CD4-positive, alpha-beta T cell (primary cell): ENCODE measurements at regions not wholly inside any gene's neighbourhood (a gene's known extent, or its start where the extent isn't known, plus 50 kb on each side); places are given as distances from the start of the nearest gene placed in this dataset.

Source experiments
- ATAC-seq: fragments of 200-7000 bp; cut with Tn5 transposase; one replicate; pipeline ENCODE4 v1.10.0; 2022; ENCODE audit warnings: mild to moderate bottlenecking; ENCODE audit not compliant: poor library complexity
- CTCF ChIA-PET: fragments of 350-600 bp; sonication (Branson Sonifier 250); formaldehyde crosslinking; loops from one replicate; lab custom pipeline; 2021; ENCODE audit warnings: antibody characterized with exemption, inconsistent platforms; lab: Charles Lee
- POLR2A ChIA-PET: fragments of 350-600 bp; sonication (Branson Sonifier 250); formaldehyde crosslinking; loops from one replicate; lab custom pipeline; 2021; ENCODE audit warnings: antibody characterized with exemption, inconsistent platforms; lab: Charles Lee
- DNase-seq, 14 experiments: peaks; one replicate each; pipeline ENCODE4 v3.0.0-alpha.2; 2013 to 2020; ENCODE audit warnings: mixed read lengths in 2 of 14
- H3K27ac ChIP-seq, 2 donors: one replicate each; pipeline versions ENCODE4 v1.5.1 to v1.7.0; 2013; ENCODE audit warnings: low read length in 2 of 2, low read depth in 1 of 2, mild to moderate bottlenecking in 1 of 2
- H3K27me3 ChIP-seq, 2 experiments: 1 replicate in 1 of 2; 2 replicates in 1 of 2; pipeline versions ENCODE4 v1.6.1 to v1.7.0; 2013; ENCODE audit warnings: low read length in 2 of 2, control low read depth in 1 of 2, mild to moderate bottlenecking in 1 of 2, moderate library complexity in 1 of 2; ENCODE audit not compliant: insufficient read depth in 2 of 2, control insufficient read depth in 1 of 2
- H3K36me3 ChIP-seq: one replicate; pipeline ENCODE4 v1.6.1; 2013; ENCODE audit warnings: low read length, control low read depth; ENCODE audit not compliant: insufficient read depth
- H3K4me1 ChIP-seq: one replicate; pipeline ENCODE4 v1.6.1; 2013; ENCODE audit warnings: low read length, control low read depth; ENCODE audit not compliant: insufficient read depth
- H3K4me3 ChIP-seq: one replicate; pipeline ENCODE4 v1.5.1; 2013; ENCODE audit warnings: mild to moderate bottlenecking, low read length, moderate library complexity
- H3K9me3 ChIP-seq, 2 experiments: 1 replicate in 1 of 2; 2 replicates in 1 of 2; pipeline versions ENCODE4 v1.6.1 to v1.7.0; 2013; ENCODE audit warnings: low read length in 2 of 2, mild to moderate bottlenecking in 2 of 2, control low read depth in 1 of 2, moderate library complexity in 1 of 2; ENCODE audit not compliant: control insufficient read depth in 1 of 2, insufficient read depth in 1 of 2
- H3K27ac Mint-ChIP-seq: one replicate; pipeline ENCODE4 v1.8.0; 2020; ENCODE audit warnings: mixed read lengths
- H3K27me3 Mint-ChIP-seq: one replicate; pipeline ENCODE4 v1.8.0; 2021; ENCODE audit warnings: mixed read lengths
- H3K36me3 Mint-ChIP-seq: one replicate; pipeline ENCODE4 v1.8.0; 2021; ENCODE audit warnings: low read depth, mixed read lengths
- H3K4me1 Mint-ChIP-seq: one replicate; pipeline ENCODE4 v1.8.0; 2021; ENCODE audit warnings: low read depth, mixed read lengths
- H3K4me3 Mint-ChIP-seq: one replicate; pipeline ENCODE4 v1.8.0; 2020; ENCODE audit warnings: mild to moderate bottlenecking, mixed read lengths
- H3K9me3 Mint-ChIP-seq: one replicate; pipeline ENCODE4 v1.8.0; 2020; ENCODE audit warnings: mixed read lengths
- intact Hi-C, 2 experiments: fragments of 100-400 bp; cut with DNase I in 1 of 2; cut with micrococcal nuclease in 1 of 2; formaldehyde crosslinking; loops; one replicate each; pipeline versions ENCODE4 v1.15.1 to v1.9.0; 2023 to 2025; cut with DNase I, micrococcal nuclease
- TF ChIP-seq, protein P1 (sequence below): fragments of 200-600 bp; IDR thresholded peaks from one replicate; pipeline ENCODE4 v1.8.0; 2022; ENCODE audit warnings: antibody characterized with exemption, mild to moderate bottlenecking

DNA sequence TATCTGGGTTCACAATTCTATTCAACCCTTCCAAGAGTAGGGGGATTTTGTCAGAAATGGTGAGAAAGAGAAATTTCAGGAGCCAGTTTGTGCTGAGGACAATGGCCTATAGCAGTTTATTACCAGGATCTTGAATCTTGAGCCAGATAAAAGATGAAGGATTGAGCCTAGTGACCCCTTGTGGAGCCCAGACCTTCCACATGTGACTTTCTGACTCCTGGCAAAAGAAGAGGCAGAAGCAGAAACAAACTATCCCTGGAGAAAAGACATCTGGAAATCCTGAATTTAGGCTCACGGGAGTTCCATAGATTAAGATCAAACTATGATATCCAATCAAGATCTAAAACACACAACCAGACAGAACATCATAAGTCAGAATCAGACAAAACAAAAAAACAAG, 60.9 kb upstream of the CHRM2 start:
- CTCF ChIA-PET, result no interaction called here
- no peak overlapping the region for H3K4me3 ChIP-seq
- peaks cover 0 to 8% of the 10 kb centered on the region in 2 experiments for H3K9me3 ChIP-seq
- intact Hi-C loops, result no loop called here
- no peak overlapping the region for H3K27ac Mint-ChIP-seq
- H3K4me3 Mint-ChIP-seq, result no peak overlapping the region
- no peaks in the 10 kb centered on the region for H3K27me3 ChIP-seq
- DNase-seq (no peak), ATAC-seq (no peak)
- no peaks in the 10 kb centered on the region for H3K36me3 Mint-ChIP-seq
- no peaks in the 10 kb centered on the region for H3K27me3 Mint-ChIP-seq
- H3K4me1 Mint-ChIP-seq, result no peaks in the 10 kb centered on the region
- no peak overlapping the region for H3K27ac ChIP-seq
- POLR2A ChIA-PET, result no interaction called here
- H3K9me3 Mint-ChIP-seq, result peaks cover 19% of the 10 kb centered on the region
- H3K36me3 ChIP-seq, result no peaks in the 10 kb centered on the region
- no peaks in the 10 kb centered on the region for H3K4me1 ChIP-seq
- TF ChIP-seq, protein P1, sequence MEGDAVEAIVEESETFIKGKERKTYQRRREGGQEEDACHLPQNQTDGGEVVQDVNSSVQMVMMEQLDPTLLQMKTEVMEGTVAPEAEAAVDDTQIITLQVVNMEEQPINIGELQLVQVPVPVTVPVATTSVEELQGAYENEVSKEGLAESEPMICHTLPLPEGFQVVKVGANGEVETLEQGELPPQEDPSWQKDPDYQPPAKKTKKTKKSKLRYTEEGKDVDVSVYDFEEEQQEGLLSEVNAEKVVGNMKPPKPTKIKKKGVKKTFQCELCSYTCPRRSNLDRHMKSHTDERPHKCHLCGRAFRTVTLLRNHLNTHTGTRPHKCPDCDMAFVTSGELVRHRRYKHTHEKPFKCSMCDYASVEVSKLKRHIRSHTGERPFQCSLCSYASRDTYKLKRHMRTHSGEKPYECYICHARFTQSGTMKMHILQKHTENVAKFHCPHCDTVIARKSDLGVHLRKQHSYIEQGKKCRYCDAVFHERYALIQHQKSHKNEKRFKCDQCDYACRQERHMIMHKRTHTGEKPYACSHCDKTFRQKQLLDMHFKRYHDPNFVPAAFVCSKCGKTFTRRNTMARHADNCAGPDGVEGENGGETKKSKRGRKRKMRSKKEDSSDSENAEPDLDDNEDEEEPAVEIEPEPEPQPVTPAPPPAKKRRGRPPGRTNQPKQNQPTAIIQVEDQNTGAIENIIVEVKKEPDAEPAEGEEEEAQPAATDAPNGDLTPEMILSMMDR, result no peak

GRCh38 chr7:136803028-136803427, 65.4 kb upstream of the CHRM2 start:
- ATAC-seq (no peak), DNase-seq (no peak)
- H3K27me3 ChIP-seq, result no peaks in the 10 kb centered on the region
- ChIA-PET CTCF (no interaction called here), POLR2A (no interaction called here)
- H3K4me3 Mint-ChIP-seq, result no peak overlapping the region
- H3K27ac Mint-ChIP-seq, result no peak overlapping the region
- H3K36me3 Mint-ChIP-seq, result no peaks in the 10 kb centered on the region
- peaks cover 0 to 4% of the 10 kb centered on the region in 2 experiments for H3K9me3 ChIP-seq
- no peak overlapping the region for H3K27ac ChIP-seq
- H3K4me3 ChIP-seq, result no peak overlapping the region
- TF ChIP-seq, protein P1, result no peak
- intact Hi-C loops, result no loop called here
- no peaks in the 10 kb centered on the region for H3K4me1 ChIP-seq
- no peaks in the 10 kb centered on the region for H3K36me3 ChIP-seq
- no peaks in the 10 kb centered on the region for H3K4me1 Mint-ChIP-seq
- H3K9me3 Mint-ChIP-seq, result peaks cover 15% of the 10 kb centered on the region
- no peaks in the 10 kb centered on the region for H3K27me3 Mint-ChIP-seq

DNA sequence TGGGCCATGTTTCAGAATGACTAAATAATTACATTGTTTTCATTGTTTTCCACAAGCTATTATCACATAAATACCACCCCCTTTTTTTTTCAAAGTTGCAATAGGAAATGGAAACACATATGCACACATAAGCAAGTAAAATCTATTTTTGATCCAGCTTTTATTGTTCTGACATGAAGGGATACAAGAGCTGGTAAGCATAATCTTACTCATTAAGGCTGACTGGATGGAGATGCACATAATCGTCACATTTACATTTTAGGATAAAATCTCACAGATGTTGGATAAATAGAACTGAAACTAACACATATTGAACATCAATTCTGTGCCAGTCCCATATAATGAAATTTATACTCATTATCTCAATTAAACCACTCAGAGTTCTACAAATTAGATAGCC, 84.5 kb upstream of the CHRM2 start:
- Histone ChIP-seq H3K4me3 (no peak overlapping the region), H3K4me1 (no peaks in the 10 kb centered on the region), H3K9me3 (peaks cover 0 to 5% of the 10 kb centered on the region in 2 experiments), H3K36me3 (no peaks in the 10 kb centered on the region), H3K27me3 (no peaks in the 10 kb centered on the region), H3K27ac (no peak overlapping the region)
- H3K27me3 Mint-ChIP-seq, result no peaks in the 10 kb centered on the region
- ATAC-seq, result no peak
- no peak for DNase-seq
- TF ChIP-seq, protein P1, result no peak
- CTCF ChIA-PET, result no interaction called here
- no peaks in the 10 kb centered on the region for H3K36me3 Mint-ChIP-seq
- no peaks in the 10 kb centered on the region for H3K4me1 Mint-ChIP-seq
- peaks cover 9% of the 10 kb centered on the region for H3K9me3 Mint-ChIP-seq
- intact Hi-C loops, result no loop called here
- no peak overlapping the region for H3K27ac Mint-ChIP-seq
- POLR2A ChIA-PET, result no interaction called here
- no peak overlapping the region for H3K4me3 Mint-ChIP-seq
